A549 (cell line): ENCODE measurements at regions not wholly inside any gene's neighbourhood (a gene's known extent, or its start where the extent isn't known, plus 50 kb on each side); places are given as distances from the start of the nearest gene placed in this dataset.

ENCODE experiments used
- ATAC-seq, 2 experiments: fragments of 200-7000 bp in 1 of 2; fragments of >200 bp in 1 of 2; cut with Nextera tagmentation in 1 of 2; cut with Tn5 transposase in 1 of 2; 3 replicates each; pipeline versions ENCODE4 v1.8.0 to v1.9.1; 2018 to 2020; ENCODE audit warnings: mild to moderate bottlenecking in 1 of 2, moderate library complexity in 1 of 2
- CTCF ChIA-PET: fragments of 300-600 bp; sonication (Branson Sonifier 250); formaldehyde crosslinking; extraction: SDS; loops from one replicate; lab custom pipeline; 2021; ENCODE audit warnings: antibody characterized with exemption, inconsistent platforms; lab: Yijun Ruan, JAX
- POLR2A ChIA-PET: fragments of 350-600 bp; formaldehyde crosslinking; extraction: SDS; loops from one replicate; lab custom pipeline; 2021; ENCODE audit warnings: antibody characterized with exemption, inconsistent platforms; lab: Yijun Ruan, JAX
- DNase-seq, 2 experiments: peaks; one replicate each; pipeline versions ENCODE4 v3.0.0 to v3.0.0-alpha.2; 2011 to 2016; ENCODE audit warnings: low read depth in 1 of 2, low spot score in 1 of 2
- FAIRE-seq: peaks from 2 replicates; lab custom pipeline; 2011; peaks lifted over from hg19 to GRCh38; lab: Jason Lieb, UNC
- H3K27ac ChIP-seq, 2 experiments: fragments of >200 bp; sonication (Bioruptor Twin); formaldehyde crosslinking; 3 replicates each; pipeline ENCODE4 v1.5.1; 2016 to 2017
- H3K4me1 ChIP-seq: fragments of >200 bp; sonication (Bioruptor Twin); formaldehyde crosslinking; 3 replicates; pipeline ENCODE4 v1.6.1; 2016
- H3K4me2 ChIP-seq: fragments of >200 bp; sonication (Bioruptor Twin); formaldehyde crosslinking; 3 replicates; pipeline ENCODE4 v1.6.1; 2016
- H3K4me3 ChIP-seq: fragments of >200 bp; sonication (Bioruptor Twin); formaldehyde crosslinking; 3 replicates; pipeline ENCODE4 v1.5.1; 2016
- H3K9me3 ChIP-seq: fragments of >200 bp; sonication (Bioruptor Twin); formaldehyde crosslinking; 3 replicates; pipeline ENCODE4 v1.6.1; 2016
- CBX2 ChIP-seq: fragments of 200-600 bp; sonication (generic); IDR thresholded peaks from 2 replicates; pipeline ENCODE4 v1.6.1; 2016; ENCODE audit warnings: low read depth, mild to moderate bottlenecking, borderline replicate concordance
- CEBPB ChIP-seq, 2 experiments: fragments of >200 bp in 1 of 2; sonication (Bioruptor Twin) in 1 of 2; formaldehyde crosslinking in 1 of 2; IDR thresholded peaks; 2 replicates each; pipeline ENCODE4 v1.6.1; 2012 to 2016
- CHD2 ChIP-seq: fragments of 150-350 bp; IDR thresholded peaks from 2 replicates; pipeline ENCODE4 v1.6.1; 2014; ENCODE audit warnings: low read length; ENCODE audit not compliant: partially characterized antibody
- EHMT2 ChIP-seq: fragments of 200-600 bp; sonication (generic); IDR thresholded peaks from 2 replicates; pipeline ENCODE4 v1.6.1; 2016; ENCODE audit warnings: antibody characterized with exemption, low read depth, mild to moderate bottlenecking, moderate library complexity
- EP300 ChIP-seq, 2 experiments: fragments of >200 bp; sonication (Bioruptor Twin); formaldehyde crosslinking; IDR thresholded peaks; 2 replicates in 1 of 2; 3 replicates in 1 of 2; pipeline ENCODE4 v1.6.1; 2016 to 2017
- GATA3 ChIP-seq: IDR thresholded peaks from 2 replicates; pipeline ENCODE4 v1.6.1; 2012; ENCODE audit warnings: borderline replicate concordance
- HDAC2 ChIP-seq: fragments of 200-600 bp; sonication (generic); IDR thresholded peaks from 2 replicates; pipeline ENCODE4 v1.6.1; 2016
- HOXA7 ChIP-seq: fragments of 250-450 bp; sonication (Bioruptor Pico); IDR thresholded peaks from 2 replicates; pipeline ENCODE4 v1.5.0; 2020; ENCODE audit warnings: mild to moderate bottlenecking, moderate library complexity
- MYC ChIP-seq: IDR thresholded peaks from 2 replicates; pipeline ENCODE4 v1.6.1; 2012; ENCODE audit warnings: mild to moderate bottlenecking, inconsistent platforms, low read length, improper control_type of control experiment, borderline replicate concordance
- NR3C1 ChIP-seq: fragments of >200 bp; sonication (Bioruptor Twin); formaldehyde crosslinking; IDR thresholded peaks from 3 replicates; pipeline ENCODE4 v1.6.1; 2017
- PHF8 ChIP-seq: fragments of 200-600 bp; sonication (generic); IDR thresholded peaks from 2 replicates; pipeline ENCODE4 v1.6.1; 2016; ENCODE audit warnings: low read depth, mild to moderate bottlenecking, antibody characterized with exemption, moderate library complexity, borderline replicate concordance
- RCOR1 ChIP-seq: fragments of 150-350 bp; IDR thresholded peaks from 2 replicates; pipeline ENCODE4 v1.6.1; 2014; ENCODE audit warnings: antibody characterized with exemption, low read length, low read depth
- SMC3 ChIP-seq: fragments of >200 bp; sonication (Bioruptor Twin); formaldehyde crosslinking; IDR thresholded peaks from 3 replicates; pipeline ENCODE4 v1.6.1; 2018; ENCODE audit warnings: inconsistent platforms
- SREBF2 ChIP-seq: fragments of 450-650 bp; IDR thresholded peaks from 2 replicates; pipeline ENCODE4 v1.6.1; 2014; ENCODE audit warnings: mild to moderate bottlenecking, moderate library complexity
- TP53 ChIP-seq: fragments of 250-450 bp; sonication (Bioruptor Pico); IDR thresholded peaks from 2 replicates; pipeline ENCODE4 v1.5.0; 2021; ENCODE audit warnings: mild to moderate bottlenecking, moderate library complexity
- ZC3H11A ChIP-seq: fragments of 450-650 bp; IDR thresholded peaks from 2 replicates; pipeline ENCODE4 v1.6.1; 2014; ENCODE audit warnings: antibody characterized with exemption, mild to moderate bottlenecking
- ZFP36 ChIP-seq: fragments of 450-650 bp; IDR thresholded peaks from 2 replicates; pipeline ENCODE4 v1.6.1; 2014; ENCODE audit warnings: borderline replicate concordance; ENCODE audit not compliant: partially characterized antibody
- WGBS: methylation state at CpG from one replicate; pipeline ENCODE4 v1.1.6; 2017; ENCODE audit errors: missing lambda C conversion rate; 5-methylcytosine and 5-hydroxymethylcytosine counted together
- TF ChIP-seq, protein P1 (sequence below): fragments of >200 bp; sonication (Bioruptor Twin); formaldehyde crosslinking; IDR thresholded peaks from 3 replicates; pipeline ENCODE4 v1.5.1; 2016
- TF ChIP-seq, protein P2 (sequence below): fragments of 250-450 bp; sonication (Bioruptor Pico); IDR thresholded peaks from 2 replicates; pipeline ENCODE4 v1.5.0; 2021; ENCODE audit warnings: mild to moderate bottlenecking, moderate library complexity, borderline replicate concordance
- TF ChIP-seq, protein P3 (sequence below): fragments of >200 bp; sonication (Bioruptor Twin); formaldehyde crosslinking; IDR thresholded peaks from 2 replicates; pipeline ENCODE4 v1.6.1; 2016
- TF ChIP-seq, protein P4 (sequence below): fragments of 150-350 bp; IDR thresholded peaks from 2 replicates; pipeline ENCODE4 v1.6.1; 2014; ENCODE audit warnings: low read depth, mild to moderate bottlenecking, low read length

GRCh38 chr6:12585497-12585958, 131.0 kb upstream of the PHACTR1 start:
- no peak overlapping the region for H3K4me3 ChIP-seq
- peak overlapping the region in 1 of 2 experiments; percentile 57; a peak in 2 of 6 replicates for H3K27ac ChIP-seq
- no peak for FAIRE-seq
- no peaks in the 10 kb centered on the region for H3K9me3 ChIP-seq
- 96% methylated on average over 12 of the region's 12 CpGs for WGBS
- no peak overlapping the region for H3K4me2 ChIP-seq
- 0 out of 3 replicates have a peak, but pooled peaks cover 9% of the 10 kb centered on the region for H3K4me1 ChIP-seq
- DNase-seq: no peak
- POLR2A ChIA-PET: no interaction called here
- CTCF ChIA-PET: no interaction called here
- ATAC-seq: no peak
- TF ChIP-seq ZFP36 (no peak), CHD2 (no peak), CBX2 (no peak), SMC3 (no peak), HDAC2 (no peak), EP300 (IDR thresholded peaks at IDR 0.05) (no peak), RCOR1 (no peak), MYC (no peak)
- TF ChIP-seq, protein P1, sequence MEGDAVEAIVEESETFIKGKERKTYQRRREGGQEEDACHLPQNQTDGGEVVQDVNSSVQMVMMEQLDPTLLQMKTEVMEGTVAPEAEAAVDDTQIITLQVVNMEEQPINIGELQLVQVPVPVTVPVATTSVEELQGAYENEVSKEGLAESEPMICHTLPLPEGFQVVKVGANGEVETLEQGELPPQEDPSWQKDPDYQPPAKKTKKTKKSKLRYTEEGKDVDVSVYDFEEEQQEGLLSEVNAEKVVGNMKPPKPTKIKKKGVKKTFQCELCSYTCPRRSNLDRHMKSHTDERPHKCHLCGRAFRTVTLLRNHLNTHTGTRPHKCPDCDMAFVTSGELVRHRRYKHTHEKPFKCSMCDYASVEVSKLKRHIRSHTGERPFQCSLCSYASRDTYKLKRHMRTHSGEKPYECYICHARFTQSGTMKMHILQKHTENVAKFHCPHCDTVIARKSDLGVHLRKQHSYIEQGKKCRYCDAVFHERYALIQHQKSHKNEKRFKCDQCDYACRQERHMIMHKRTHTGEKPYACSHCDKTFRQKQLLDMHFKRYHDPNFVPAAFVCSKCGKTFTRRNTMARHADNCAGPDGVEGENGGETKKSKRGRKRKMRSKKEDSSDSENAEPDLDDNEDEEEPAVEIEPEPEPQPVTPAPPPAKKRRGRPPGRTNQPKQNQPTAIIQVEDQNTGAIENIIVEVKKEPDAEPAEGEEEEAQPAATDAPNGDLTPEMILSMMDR: no peak
- TF ChIP-seq, protein P2, sequence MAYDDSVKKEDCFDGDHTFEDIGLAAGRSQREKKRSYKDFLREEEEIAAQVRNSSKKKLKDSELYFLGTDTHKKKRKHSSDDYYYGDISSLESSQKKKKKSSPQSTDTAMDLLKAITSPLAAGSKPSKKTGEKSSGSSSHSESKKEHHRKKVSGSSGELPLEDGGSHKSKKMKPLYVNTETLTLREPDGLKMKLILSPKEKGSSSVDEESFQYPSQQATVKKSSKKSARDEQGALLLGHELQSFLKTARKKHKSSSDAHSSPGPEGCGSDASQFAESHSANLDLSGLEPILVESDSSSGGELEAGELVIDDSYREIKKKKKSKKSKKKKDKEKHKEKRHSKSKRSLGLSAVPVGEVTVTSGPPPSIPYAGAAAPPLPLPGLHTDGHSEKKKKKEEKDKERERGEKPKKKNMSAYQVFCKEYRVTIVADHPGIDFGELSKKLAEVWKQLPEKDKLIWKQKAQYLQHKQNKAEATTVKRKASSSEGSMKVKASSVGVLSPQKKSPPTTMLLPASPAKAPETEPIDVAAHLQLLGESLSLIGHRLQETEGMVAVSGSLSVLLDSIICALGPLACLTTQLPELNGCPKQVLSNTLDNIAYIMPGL (CRISPR knock-in tag): no peak

DNA sequence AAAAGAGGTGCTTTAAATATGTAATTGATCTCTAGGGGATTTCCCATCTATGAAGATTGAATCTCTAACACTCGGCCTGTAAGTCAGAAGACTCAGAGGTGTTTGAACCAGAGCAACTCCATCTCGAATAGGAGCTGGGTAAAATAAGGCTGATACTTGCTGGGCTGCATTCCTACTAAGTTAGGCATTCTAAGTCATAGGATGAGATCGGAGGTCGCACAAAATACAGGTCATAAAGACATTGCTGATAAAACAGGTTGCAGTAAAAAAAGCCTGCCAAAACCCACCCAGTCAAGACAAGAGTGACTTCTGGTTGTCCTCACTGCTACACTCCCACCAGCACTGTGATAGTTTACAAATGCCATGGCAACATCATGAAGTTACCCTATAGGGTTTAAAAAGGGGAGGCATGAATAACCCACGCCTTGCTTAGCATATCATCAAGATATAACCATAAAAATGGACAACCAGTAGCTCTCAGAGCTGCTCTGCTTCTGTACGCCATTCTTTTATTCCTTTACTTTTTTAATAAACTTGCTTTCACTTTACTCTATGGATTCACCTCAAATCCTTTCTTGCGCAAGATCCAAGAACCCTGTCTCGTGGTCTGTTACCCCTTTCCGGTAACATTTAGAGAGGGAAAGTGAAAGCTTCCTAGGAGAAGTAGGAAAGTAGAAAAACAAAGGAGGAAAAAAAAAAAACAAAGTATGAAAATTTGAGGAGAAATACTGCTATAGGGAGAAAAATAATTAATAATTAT, 129.7 kb upstream of the PHACTR1 start:
- ATAC-seq (no peak), FAIRE-seq (no peak), DNase-seq (no peak)
- CTCF ChIA-PET: interaction anchor here (1.6 kb wide), 1 partner anchor 16 kb away, joined by 5 read pairs; no protein-coding TSS in a partner anchor
- peaks cover 9% of the 10 kb centered on the region; the same call in 1 of the 3 replicates for H3K4me1 ChIP-seq
- WGBS: 91% methylated on average over 8 of the region's 9 CpGs
- no peak overlapping the region for H3K4me2 ChIP-seq
- no peak overlapping the region for H3K4me3 ChIP-seq
- POLR2A ChIA-PET: no interaction called here
- peak overlapping the region in 1 of 2 experiments; percentile 57; a peak in 3 of 6 replicates for H3K27ac ChIP-seq
- TF ChIP-seq CHD2 (no peak), SMC3 (no peak), CEBPB (IDR thresholded peaks at IDR 0.05) (peak in 1 of 2 experiments; percentile 46; a peak in 1 of 4 replicates)
- H3K9me3 ChIP-seq: no peaks in the 10 kb centered on the region

DNA sequence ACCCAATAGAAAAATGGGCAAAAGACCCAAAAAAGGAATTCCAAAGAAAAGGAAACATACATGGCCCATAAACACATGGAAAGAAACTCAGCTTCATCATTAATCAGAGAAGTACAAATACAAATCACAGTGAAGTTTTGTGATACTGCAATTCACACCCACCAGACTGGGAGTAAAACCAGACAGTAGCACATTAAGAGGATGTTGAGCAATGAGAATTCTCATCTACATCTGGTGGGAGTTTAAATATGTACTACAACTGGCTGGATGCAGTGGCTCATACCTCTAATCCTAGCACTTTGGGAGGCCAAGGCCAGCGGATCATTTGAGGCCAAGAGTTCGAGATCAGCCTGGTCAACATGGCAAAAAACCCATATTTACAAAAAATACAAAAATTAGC, 125.7 kb upstream of the PHACTR1 start:
- WGBS: 90% methylated on average over 2 of the region's 2 CpGs
- POLR2A ChIA-PET: interaction anchor here (0.7 kb wide), 1 partner anchor 18 kb away, joined by 6 read pairs; no protein-coding TSS in a partner anchor
- no peaks in the 10 kb centered on the region for H3K9me3 ChIP-seq
- TF ChIP-seq TP53 (CRISPR knock-in tag): no peak
- no peak for TF ChIP-seq GATA3
- no peak for TF ChIP-seq EHMT2
- TF ChIP-seq SREBF2: no peak
- no peak for TF ChIP-seq ZC3H11A
- TF ChIP-seq ZFP36: no peak
- no peak for TF ChIP-seq NR3C1
- TF ChIP-seq, protein P3, sequence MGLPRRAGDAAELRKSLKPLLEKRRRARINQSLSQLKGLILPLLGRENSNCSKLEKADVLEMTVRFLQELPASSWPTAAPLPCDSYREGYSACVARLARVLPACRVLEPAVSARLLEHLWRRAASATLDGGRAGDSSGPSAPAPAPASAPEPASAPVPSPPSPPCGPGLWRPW: no peak
- TF ChIP-seq, protein P1: no peak
- TF ChIP-seq, protein P2 (CRISPR knock-in tag): no peak
- TF ChIP-seq PHF8: no peak
- no peak for TF ChIP-seq HOXA7
- TF ChIP-seq, protein P4, sequence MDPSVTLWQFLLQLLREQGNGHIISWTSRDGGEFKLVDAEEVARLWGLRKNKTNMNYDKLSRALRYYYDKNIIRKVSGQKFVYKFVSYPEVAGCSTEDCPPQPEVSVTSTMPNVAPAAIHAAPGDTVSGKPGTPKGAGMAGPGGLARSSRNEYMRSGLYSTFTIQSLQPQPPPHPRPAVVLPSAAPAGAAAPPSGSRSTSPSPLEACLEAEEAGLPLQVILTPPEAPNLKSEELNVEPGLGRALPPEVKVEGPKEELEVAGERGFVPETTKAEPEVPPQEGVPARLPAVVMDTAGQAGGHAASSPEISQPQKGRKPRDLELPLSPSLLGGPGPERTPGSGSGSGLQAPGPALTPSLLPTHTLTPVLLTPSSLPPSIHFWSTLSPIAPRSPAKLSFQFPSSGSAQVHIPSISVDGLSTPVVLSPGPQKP: no peak
- TF ChIP-seq SMC3: no peak

More for the DNA sequence above, 125.7 kb upstream of the PHACTR1 start:
- peak overlapping the region in 1 of 2 experiments; percentile 66; a peak in 3 of 6 replicates for H3K27ac ChIP-seq
- peaks cover 38% of the 10 kb centered on the region for H3K4me1 ChIP-seq
- DNase-seq (no peak), ATAC-seq (no peak), FAIRE-seq (no peak)
- CTCF ChIA-PET: interaction anchor here (0.7 kb wide), 1 partner anchor 15 kb away, joined by 3 read pairs; no protein-coding TSS in a partner anchor
- H3K4me2 ChIP-seq: no peak overlapping the region
- no peak overlapping the region for H3K4me3 ChIP-seq
